Ishikawa (cell line): ENCODE measurements at regions not wholly inside any gene's neighbourhood (a gene's known extent, or its start where the extent isn't known, plus 50 kb on each side); places are given as distances from the start of the nearest gene placed in this dataset.

Experiments used
- CEBPB ChIP-seq: IDR thresholded peaks from 2 replicates; pipeline ENCODE4 v1.6.1; 2012
- CREB1 ChIP-seq: IDR thresholded peaks from 2 replicates; pipeline ENCODE4 v1.6.1; 2012; ENCODE audit warnings: low read depth
- EGR1 ChIP-seq: IDR thresholded peaks from 2 replicates; pipeline ENCODE4 v1.6.1; 2012
- EP300 ChIP-seq: IDR thresholded peaks from 2 replicates; pipeline ENCODE4 v1.6.1; 2012; ENCODE audit warnings: borderline replicate concordance
- FOXM1 ChIP-seq: IDR thresholded peaks from 2 replicates; pipeline ENCODE4 v1.6.1; 2012; ENCODE audit warnings: low read depth, borderline replicate concordance
- MAX ChIP-seq: IDR thresholded peaks from 2 replicates; pipeline ENCODE4 v1.6.1; 2012
- NFIC ChIP-seq: IDR thresholded peaks from 2 replicates; pipeline ENCODE4 v1.6.1; 2012
- TAF1 ChIP-seq: IDR thresholded peaks from 2 replicates; pipeline ENCODE4 v1.6.1; 2012; ENCODE audit warnings: low read depth, mild to moderate bottlenecking
- TCF12 ChIP-seq: IDR thresholded peaks from 2 replicates; pipeline ENCODE4 v1.6.1; 2012; ENCODE audit warnings: low read depth
- TEAD4 ChIP-seq: IDR thresholded peaks from 2 replicates; pipeline ENCODE4 v1.6.1; 2012
- YY1 ChIP-seq: IDR thresholded peaks from 2 replicates; pipeline ENCODE4 v1.6.1; 2012; ENCODE audit warnings: low read depth
- TF ChIP-seq, protein P1 (sequence below): IDR thresholded peaks from 2 replicates; pipeline ENCODE4 v1.6.1; 2012; ENCODE audit warnings: low read depth, mild to moderate bottlenecking
- TF ChIP-seq, protein P2 (sequence below): IDR thresholded peaks from 2 replicates; pipeline ENCODE4 v1.6.1; 2012

- TF ChIP-seq CEBPB (no peak), YY1 (no peak), EGR1 (no peak), TAF1 (no peak), TCF12 (no peak), MAX (no peak), NFIC (no peak), CREB1 (no peak), TEAD4 (no peak), EP300 (no peak), FOXM1 (no peak)
- TF ChIP-seq, protein P1, sequence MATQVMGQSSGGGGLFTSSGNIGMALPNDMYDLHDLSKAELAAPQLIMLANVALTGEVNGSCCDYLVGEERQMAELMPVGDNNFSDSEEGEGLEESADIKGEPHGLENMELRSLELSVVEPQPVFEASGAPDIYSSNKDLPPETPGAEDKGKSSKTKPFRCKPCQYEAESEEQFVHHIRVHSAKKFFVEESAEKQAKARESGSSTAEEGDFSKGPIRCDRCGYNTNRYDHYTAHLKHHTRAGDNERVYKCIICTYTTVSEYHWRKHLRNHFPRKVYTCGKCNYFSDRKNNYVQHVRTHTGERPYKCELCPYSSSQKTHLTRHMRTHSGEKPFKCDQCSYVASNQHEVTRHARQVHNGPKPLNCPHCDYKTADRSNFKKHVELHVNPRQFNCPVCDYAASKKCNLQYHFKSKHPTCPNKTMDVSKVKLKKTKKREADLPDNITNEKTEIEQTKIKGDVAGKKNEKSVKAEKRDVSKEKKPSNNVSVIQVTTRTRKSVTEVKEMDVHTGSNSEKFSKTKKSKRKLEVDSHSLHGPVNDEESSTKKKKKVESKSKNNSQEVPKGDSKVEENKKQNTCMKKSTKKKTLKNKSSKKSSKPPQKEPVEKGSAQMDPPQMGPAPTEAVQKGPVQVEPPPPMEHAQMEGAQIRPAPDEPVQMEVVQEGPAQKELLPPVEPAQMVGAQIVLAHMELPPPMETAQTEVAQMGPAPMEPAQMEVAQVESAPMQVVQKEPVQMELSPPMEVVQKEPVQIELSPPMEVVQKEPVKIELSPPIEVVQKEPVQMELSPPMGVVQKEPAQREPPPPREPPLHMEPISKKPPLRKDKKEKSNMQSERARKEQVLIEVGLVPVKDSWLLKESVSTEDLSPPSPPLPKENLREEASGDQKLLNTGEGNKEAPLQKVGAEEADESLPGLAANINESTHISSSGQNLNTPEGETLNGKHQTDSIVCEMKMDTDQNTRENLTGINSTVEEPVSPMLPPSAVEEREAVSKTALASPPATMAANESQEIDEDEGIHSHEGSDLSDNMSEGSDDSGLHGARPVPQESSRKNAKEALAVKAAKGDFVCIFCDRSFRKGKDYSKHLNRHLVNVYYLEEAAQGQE: no peak
- TF ChIP-seq, protein P2, sequence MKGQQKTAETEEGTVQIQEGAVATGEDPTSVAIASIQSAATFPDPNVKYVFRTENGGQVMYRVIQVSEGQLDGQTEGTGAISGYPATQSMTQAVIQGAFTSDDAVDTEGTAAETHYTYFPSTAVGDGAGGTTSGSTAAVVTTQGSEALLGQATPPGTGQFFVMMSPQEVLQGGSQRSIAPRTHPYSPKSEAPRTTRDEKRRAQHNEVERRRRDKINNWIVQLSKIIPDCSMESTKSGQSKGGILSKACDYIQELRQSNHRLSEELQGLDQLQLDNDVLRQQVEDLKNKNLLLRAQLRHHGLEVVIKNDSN: no peak
Measured at GRCh38 chr10:57300718-57301117, 939.7 kb upstream of the ZWINT start.
